CD14-positive monocyte (primary cell): ENCODE measurements at regions not wholly inside any gene's neighbourhood (a gene's known extent, or its start where the extent isn't known, plus 50 kb on each side); places are given as distances from the start of the nearest gene placed in this dataset.

Experiments
- DNase-seq, 3 donors: peaks; one replicate each; pipeline ENCODE4 v3.0.0-alpha.2; 2011 to 2022
- H2AFZ ChIP-seq: 2 replicates; pipeline ENCODE4 v1.6.0; 2012; ENCODE audit warnings: mild to moderate bottlenecking, low read depth, low read length, inconsistent platforms; ENCODE audit not compliant: insufficient read depth, poor library complexity, severe bottlenecking
- H3K27ac ChIP-seq, 2 donors: 1 replicate in 1 of 2; 2 replicates in 1 of 2; pipeline ENCODE4 v1.5.1; 2012 to 2013; ENCODE audit warnings: low read length in 2 of 2, control low read depth in 1 of 2, inconsistent platforms in 1 of 2, low read depth in 1 of 2, mild to moderate bottlenecking in 1 of 2
- H3K27me3 ChIP-seq, 2 donors: one replicate each; pipeline versions ENCODE4 v1.6.0 to v1.6.1; 2011 to 2013; ENCODE audit warnings: low read length in 2 of 2; ENCODE audit not compliant: control insufficient read depth in 2 of 2, insufficient read depth in 2 of 2
- H3K36me3 ChIP-seq, 2 donors: replicated peaks in 1 of 2; 1 replicate in 1 of 2; 2 replicates in 1 of 2; pipeline versions ENCODE4 v1.5.1 to v1.6.1; 2012 to 2013; ENCODE audit warnings: low read length in 2 of 2, control low read depth in 1 of 2, inconsistent platforms in 1 of 2, mild to moderate bottlenecking in 1 of 2; ENCODE audit not compliant: insufficient read depth in 2 of 2, control insufficient read depth in 1 of 2
- H3K4me1 ChIP-seq, 2 donors: 1 replicate in 1 of 2; 2 replicates in 1 of 2; pipeline versions ENCODE4 v1.5.1 to v1.6.1; 2012 to 2013; ENCODE audit warnings: low read length in 2 of 2, control low read depth in 1 of 2, inconsistent platforms in 1 of 2, mild to moderate bottlenecking in 1 of 2, moderate library complexity in 1 of 2; ENCODE audit not compliant: insufficient read depth in 2 of 2, control insufficient read depth in 1 of 2
- H3K4me2 ChIP-seq: replicated peaks from 2 replicates; pipeline ENCODE3; 2012; ENCODE audit warnings: low read length, moderate library complexity, mild to moderate bottlenecking; ENCODE audit not compliant: poor library complexity, severe bottlenecking; ENCODE audit errors: extremely low read depth
- H3K4me3 ChIP-seq, 3 experiments: fragments of 200-600 bp in 1 of 3; sonication (generic) in 1 of 3; replicated peaks in 1 of 3; 1 replicate in 2 of 3; 2 replicates in 1 of 3; pipeline ENCODE4 v1.5.1; 2011 to 2013; ENCODE audit warnings: low read length in 3 of 3, mild to moderate bottlenecking in 3 of 3, control low read depth in 2 of 3, low read depth in 2 of 3, inconsistent platforms in 1 of 3, moderate library complexity in 1 of 3
- H3K79me2 ChIP-seq: 2 replicates; pipeline ENCODE4 v1.6.0; 2012; ENCODE audit warnings: mild to moderate bottlenecking, control low read depth, inconsistent platforms, low read length, moderate library complexity; ENCODE audit not compliant: insufficient read depth
- H3K9ac ChIP-seq: 2 replicates; pipeline ENCODE4 v1.6.0; 2017; ENCODE audit warnings: low read length, mild to moderate bottlenecking; ENCODE audit not compliant: insufficient read depth, poor library complexity, severe bottlenecking
- H3K9me3 ChIP-seq, 2 donors: replicated peaks in 1 of 2; 1 replicate in 1 of 2; 2 replicates in 1 of 2; pipeline versions ENCODE4 v1.5.1 to v1.6.1; 2012 to 2013; ENCODE audit warnings: low read length in 2 of 2, control low read depth in 1 of 2; ENCODE audit not compliant: control insufficient read depth in 1 of 2, insufficient read depth in 1 of 2
- H4K20me1 ChIP-seq: 2 replicates; pipeline ENCODE4 v1.6.0; 2012; ENCODE audit warnings: mild to moderate bottlenecking, low read length, control low read depth, moderate library complexity; ENCODE audit not compliant: insufficient read depth
- H3K27ac Mint-ChIP-seq, 7 donors: one replicate each; pipeline ENCODE4 v1.8.0; 2020; ENCODE audit warnings: mild to moderate bottlenecking in 7 of 7, mixed read lengths in 7 of 7, moderate library complexity in 6 of 7, inconsistent platforms in 2 of 7
- H3K27me3 Mint-ChIP-seq, 3 donors: one replicate each; pipeline ENCODE4 v1.8.0; 2021 to 2022; ENCODE audit warnings: low read depth in 3 of 3, mild to moderate bottlenecking in 3 of 3, mixed read lengths in 3 of 3, moderate library complexity in 3 of 3, inconsistent platforms in 1 of 3
- H3K36me3 Mint-ChIP-seq, 2 donors: one replicate each; pipeline ENCODE4 v1.8.0; 2020; ENCODE audit warnings: mixed read lengths in 2 of 2, inconsistent platforms in 1 of 2, mild to moderate bottlenecking in 1 of 2
- H3K4me1 Mint-ChIP-seq: one replicate; pipeline ENCODE4 v1.8.0; 2020; ENCODE audit warnings: mild to moderate bottlenecking, mixed read lengths
- H3K4me3 Mint-ChIP-seq, 2 donors: one replicate each; pipeline ENCODE4 v1.8.0; 2020; ENCODE audit warnings: mild to moderate bottlenecking in 2 of 2, mixed read lengths in 2 of 2, moderate library complexity in 1 of 2
- H3K9me3 Mint-ChIP-seq, 7 donors: one replicate each; pipeline ENCODE4 v1.8.0; 2020 to 2022; ENCODE audit warnings: mixed read lengths in 7 of 7, mild to moderate bottlenecking in 6 of 7, moderate library complexity in 6 of 7, inconsistent platforms in 2 of 7
- CTCF ChIP-seq: fragments of 200-600 bp; IDR thresholded peaks from one replicate; pipeline ENCODE4 v1.8.0; 2022; ENCODE audit warnings: antibody characterized with exemption, mild to moderate bottlenecking
- WGBS: methylation state at CpG from one replicate; pipeline ENCODE4 v1.1.5; 2013; ENCODE audit warnings: missing lambda C conversion rate; ENCODE audit not compliant: insufficient coverage; 5-methylcytosine and 5-hydroxymethylcytosine counted together
- intact Hi-C, 2 donors: fragments of 100-400 bp; cut with micrococcal nuclease; formaldehyde crosslinking; loops; one replicate each; pipeline versions ENCODE4 v1.15.0 to v1.15.1; 2023

- no peak for TF ChIP-seq CTCF
- Mint-ChIP-seq H3K27ac (peak overlapping the region in 1 of 7 donors; percentile 39), H3K4me1 (peaks cover 5% of the 10 kb centered on the region), H3K27me3 (peaks cover 0 to 2% (median 2%) of the 10 kb centered on the region in 3 donors), H3K36me3 (no peaks in the 10 kb centered on the region), H3K4me3 (no peak overlapping the region), H3K9me3 (peaks cover 10 to 18% (median 14%) of the 10 kb centered on the region in 7 donors)
- Histone ChIP-seq H3K79me2 (no peaks in the 10 kb centered on the region), H3K27ac (no peak overlapping the region), H4K20me1 (no peaks in the 10 kb centered on the region), H3K4me1 (peaks cover 0 to 3% of the 10 kb centered on the region in 2 donors), H3K36me3 (no peaks in the 10 kb centered on the region), H3K9ac (no peak overlapping the region), H3K4me3 (no peak overlapping the region), H3K27me3 (no peaks in the 10 kb centered on the region), H3K9me3 (peaks cover 4 to 10% of the 10 kb centered on the region in 2 donors), H3K4me2 (no peak overlapping the region), H2AFZ (no peak overlapping the region)
- intact Hi-C loops: no loop called here
- DNase-seq: peak in 1 of 3 donors; percentile 52
- WGBS: 55% methylated on average over 2 of the region's 7 CpGs
Measured at GRCh38 chr5:74519161-74519571, 121.4 kb downstream of the ENC1 start.

- Histone ChIP-seq H3K4me1 (peaks cover 0 to 3% of the 10 kb centered on the region in 2 donors), H3K79me2 (no peaks in the 10 kb centered on the region), H3K4me2 (no peak overlapping the region), H3K9ac (no peak overlapping the region), H3K9me3 (peaks cover 0 to under 1% of the 10 kb centered on the region in 2 donors), H3K4me3 (no peak overlapping the region), H3K27ac (no peak overlapping the region), H2AFZ (no peak overlapping the region), H3K27me3 (no peaks in the 10 kb centered on the region), H4K20me1 (no peaks in the 10 kb centered on the region), H3K36me3 (no peaks in the 10 kb centered on the region)
- Mint-ChIP-seq H3K36me3 (no peaks in the 10 kb centered on the region), H3K27me3 (peaks cover 2% of the 10 kb centered on the region in 3 donors), H3K4me1 (peaks cover 5% of the 10 kb centered on the region), H3K4me3 (no peak overlapping the region), H3K9me3 (peaks cover 0 to 3% (median 0%) of the 10 kb centered on the region in 7 donors), H3K27ac (no peak overlapping the region)
- no peak for DNase-seq
- no peak for TF ChIP-seq CTCF
- intact Hi-C loops: no loop called here
Measured at GRCh38 chr5:74517700-74518099, 122.8 kb downstream of the ENC1 start.
